ENCODE measurements at regions not wholly inside any gene's neighbourhood (a gene's known extent, or its start where the extent isn't known, plus 50 kb on each side); places are given as distances from the start of the nearest gene placed in this dataset.

DNA sequence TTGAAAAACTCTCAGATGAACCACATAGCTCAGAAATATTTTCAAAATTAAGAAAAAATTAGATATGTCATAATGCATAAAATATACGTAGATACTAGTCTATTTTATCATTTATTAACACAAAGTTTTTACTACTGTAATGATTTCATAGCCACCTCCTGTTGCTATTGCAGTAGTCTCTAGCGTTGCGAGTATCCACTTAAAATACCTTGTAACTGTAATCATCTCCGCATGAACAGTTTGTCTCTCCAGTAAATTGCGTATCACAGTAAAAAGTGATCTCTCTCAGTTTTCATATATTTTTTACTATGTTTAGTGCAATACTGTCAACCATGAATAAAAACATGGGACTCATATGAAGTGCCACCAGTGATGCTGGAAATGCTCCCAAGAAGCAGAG, 417.9 kb upstream of the ZNF462 start:
- TF ChIP-seq, protein P1, sequence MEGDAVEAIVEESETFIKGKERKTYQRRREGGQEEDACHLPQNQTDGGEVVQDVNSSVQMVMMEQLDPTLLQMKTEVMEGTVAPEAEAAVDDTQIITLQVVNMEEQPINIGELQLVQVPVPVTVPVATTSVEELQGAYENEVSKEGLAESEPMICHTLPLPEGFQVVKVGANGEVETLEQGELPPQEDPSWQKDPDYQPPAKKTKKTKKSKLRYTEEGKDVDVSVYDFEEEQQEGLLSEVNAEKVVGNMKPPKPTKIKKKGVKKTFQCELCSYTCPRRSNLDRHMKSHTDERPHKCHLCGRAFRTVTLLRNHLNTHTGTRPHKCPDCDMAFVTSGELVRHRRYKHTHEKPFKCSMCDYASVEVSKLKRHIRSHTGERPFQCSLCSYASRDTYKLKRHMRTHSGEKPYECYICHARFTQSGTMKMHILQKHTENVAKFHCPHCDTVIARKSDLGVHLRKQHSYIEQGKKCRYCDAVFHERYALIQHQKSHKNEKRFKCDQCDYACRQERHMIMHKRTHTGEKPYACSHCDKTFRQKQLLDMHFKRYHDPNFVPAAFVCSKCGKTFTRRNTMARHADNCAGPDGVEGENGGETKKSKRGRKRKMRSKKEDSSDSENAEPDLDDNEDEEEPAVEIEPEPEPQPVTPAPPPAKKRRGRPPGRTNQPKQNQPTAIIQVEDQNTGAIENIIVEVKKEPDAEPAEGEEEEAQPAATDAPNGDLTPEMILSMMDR (conservative IDR thresholded peaks at IDR 0.05; ENCODE audit: low read length), result no peak
- no peak for TF ChIP-seq EZH2phosphoT487 (IDR thresholded peaks at IDR 0.05; ENCODE audit: borderline replicate concordance)

Data from Loucy (cell line).